ENCODE measurements at regions not wholly inside any gene's neighbourhood (a gene's known extent, or its start where the extent isn't known, plus 50 kb on each side); places are given as distances from the start of the nearest gene placed in this dataset.

DNA sequence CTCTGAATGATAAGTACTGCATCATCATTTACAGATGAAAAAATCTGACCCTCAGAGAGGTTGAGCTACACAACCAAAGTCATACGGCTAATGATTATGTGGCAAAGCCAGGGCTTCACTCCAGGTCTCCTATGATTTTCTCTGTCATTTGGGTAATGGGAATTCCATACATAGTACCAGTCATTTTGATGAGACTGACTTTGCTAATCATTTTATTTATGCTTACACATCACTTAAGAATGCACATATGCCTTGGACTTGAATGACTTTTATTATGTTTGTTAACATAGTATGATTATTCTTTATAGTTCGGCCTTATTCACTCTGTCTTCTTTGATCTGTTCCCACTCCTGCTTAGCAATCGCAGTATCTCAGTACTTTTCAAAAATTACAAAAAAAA is 255.1 kb upstream of the GPRIN3 start:
- H3K9ac ChIP-seq (replicated peaks; ENCODE audit: extremely low read depth, insufficient read depth, low read length), result no peak overlapping the region
- dilution Hi-C loops (cut with MboI; ENCODE audit: extremely low pct_ligation_motif_present, low sequenced_read_pairs), result no loop called here
- no peak for DNase-seq (ENCODE audit: low read depth, low spot score)
- FAIRE-seq, result no peak
- H3K36me3 ChIP-seq (ENCODE audit: control insufficient read depth in 2 of 2, extremely low read depth in 1 of 2, insufficient read depth in 2 of 2, low read length in 2 of 2), result no peaks in the 10 kb centered on the region
- ChIA-PET CTCF (interaction anchor here (1.6 kb wide), 1 partner anchor 10 kb away, joined by 5 read pairs; no protein-coding TSS in a partner anchor), POLR2A (no interaction called here)
- H2AFZ ChIP-seq (ENCODE audit: low read depth, low read length), result no peak overlapping the region
- H3K9me1 ChIP-seq (replicated peaks; ENCODE audit: control insufficient read depth, extremely low read depth, insufficient read depth, low read length), result no peaks in the 10 kb centered on the region
- H3K79me2 ChIP-seq (ENCODE audit: control insufficient read depth, insufficient read depth, low read length), result no peaks in the 10 kb centered on the region
- H3K4me1 ChIP-seq (ENCODE audit: control insufficient read depth, extremely low read depth, insufficient read depth, low read length), result no peaks in the 10 kb centered on the region
- intact Hi-C loops (cut with micrococcal nuclease), result no loop called here
- no peaks in the 10 kb centered on the region for H3K9me3 ChIP-seq (replicated peaks; ENCODE audit: control insufficient read depth, insufficient read depth, low read length)
- no TSS peak for BruUV-seq (replicated peaks)
- no peaks in the 10 kb centered on the region for H3K27me3 ChIP-seq (ENCODE audit: control insufficient read depth in 2 of 2, insufficient read depth in 2 of 2, low read length in 2 of 2)
- H4K20me1 ChIP-seq (replicated peaks; ENCODE audit: control insufficient read depth, extremely low read depth, insufficient read depth, low read length), result no peaks in the 10 kb centered on the region
- H3K4me2 ChIP-seq (ENCODE audit: insufficient read depth, low read length), result no peak overlapping the region
- TF ChIP-seq GATA2 (IDR thresholded peaks at IDR 0.05; ENCODE audit: insufficient read depth, insufficient read length, low read depth, low read length) (no peak), JUN (IDR thresholded peaks at IDR 0.05; ENCODE audit: borderline replicate concordance, insufficient read depth, insufficient read length, low read depth) (no peak), FOS (IDR thresholded peaks at IDR 0.05; ENCODE audit: borderline replicate concordance, insufficient read depth, low read length) (no peak), EZH2 (IDR thresholded peaks at IDR 0.05; ENCODE audit: borderline replicate concordance, low read depth, low read length, severe bottlenecking) (no peak), POLR2AphosphoS5 (IDR thresholded peaks at IDR 0.05; ENCODE audit: insufficient read depth, low read depth, low read length) (no peak), MYC (IDR thresholded peaks at IDR 0.05; ENCODE audit: low read depth, low read length) (no peak), POLR2A (IDR thresholded peaks at IDR 0.05; ENCODE audit: low read depth, low read length) (no peak)
- TF ChIP-seq, protein P1, sequence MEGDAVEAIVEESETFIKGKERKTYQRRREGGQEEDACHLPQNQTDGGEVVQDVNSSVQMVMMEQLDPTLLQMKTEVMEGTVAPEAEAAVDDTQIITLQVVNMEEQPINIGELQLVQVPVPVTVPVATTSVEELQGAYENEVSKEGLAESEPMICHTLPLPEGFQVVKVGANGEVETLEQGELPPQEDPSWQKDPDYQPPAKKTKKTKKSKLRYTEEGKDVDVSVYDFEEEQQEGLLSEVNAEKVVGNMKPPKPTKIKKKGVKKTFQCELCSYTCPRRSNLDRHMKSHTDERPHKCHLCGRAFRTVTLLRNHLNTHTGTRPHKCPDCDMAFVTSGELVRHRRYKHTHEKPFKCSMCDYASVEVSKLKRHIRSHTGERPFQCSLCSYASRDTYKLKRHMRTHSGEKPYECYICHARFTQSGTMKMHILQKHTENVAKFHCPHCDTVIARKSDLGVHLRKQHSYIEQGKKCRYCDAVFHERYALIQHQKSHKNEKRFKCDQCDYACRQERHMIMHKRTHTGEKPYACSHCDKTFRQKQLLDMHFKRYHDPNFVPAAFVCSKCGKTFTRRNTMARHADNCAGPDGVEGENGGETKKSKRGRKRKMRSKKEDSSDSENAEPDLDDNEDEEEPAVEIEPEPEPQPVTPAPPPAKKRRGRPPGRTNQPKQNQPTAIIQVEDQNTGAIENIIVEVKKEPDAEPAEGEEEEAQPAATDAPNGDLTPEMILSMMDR (IDR thresholded peaks at IDR 0.05; ENCODE audit: extremely low read depth in 1 of 2, insufficient read depth in 1 of 2, low read depth in 1 of 2, low read length in 2 of 2), result no peak
- TF ChIP-seq, protein P2, sequence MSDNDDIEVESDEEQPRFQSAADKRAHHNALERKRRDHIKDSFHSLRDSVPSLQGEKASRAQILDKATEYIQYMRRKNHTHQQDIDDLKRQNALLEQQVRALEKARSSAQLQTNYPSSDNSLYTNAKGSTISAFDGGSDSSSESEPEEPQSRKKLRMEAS (IDR thresholded peaks at IDR 0.05; ENCODE audit: insufficient read depth, insufficient read length), result no peak
- no peak overlapping the region for H3K27ac ChIP-seq (ENCODE audit: insufficient read depth, low read depth, low read length)
- H3K4me3 ChIP-seq (replicated peaks in 1 of 3; ENCODE audit: insufficient read depth in 1 of 3, low read depth in 1 of 3, low read length in 3 of 3), result no peak overlapping the region
